Astrocyte of the cerebellum (primary cell): ENCODE measurements at regions not wholly inside any gene's neighbourhood (a gene's known extent, or its start where the extent isn't known, plus 50 kb on each side); places are given as distances from the start of the nearest gene placed in this dataset.

Experiments
- DNase-seq: peaks from one replicate; pipeline ENCODE4 v3.0.0-alpha.2; 2011; ENCODE audit warnings: low read depth
- H3K4me3 ChIP-seq: 2 replicates; pipeline ENCODE4 v1.5.1; 2011; ENCODE audit warnings: mild to moderate bottlenecking, low read depth, low read length, moderate library complexity
- in situ Hi-C: cut with HindIII; loops from 2 replicates; pipeline ENCODE4 v1.10.0; 2017; ENCODE audit warnings: low sequenced_read_pairs
- TF ChIP-seq, protein P1 (sequence below): IDR thresholded peaks from 2 replicates; pipeline ENCODE4 v1.5.1; 2012; ENCODE audit warnings: low read length, low read depth, moderate library complexity, mild to moderate bottlenecking; ENCODE audit errors: missing control alignments

GRCh38 chr11:101306721-101307120 is 177.1 kb upstream of the PGR start:
- in situ Hi-C loops, result no loop called here
- TF ChIP-seq, protein P1, sequence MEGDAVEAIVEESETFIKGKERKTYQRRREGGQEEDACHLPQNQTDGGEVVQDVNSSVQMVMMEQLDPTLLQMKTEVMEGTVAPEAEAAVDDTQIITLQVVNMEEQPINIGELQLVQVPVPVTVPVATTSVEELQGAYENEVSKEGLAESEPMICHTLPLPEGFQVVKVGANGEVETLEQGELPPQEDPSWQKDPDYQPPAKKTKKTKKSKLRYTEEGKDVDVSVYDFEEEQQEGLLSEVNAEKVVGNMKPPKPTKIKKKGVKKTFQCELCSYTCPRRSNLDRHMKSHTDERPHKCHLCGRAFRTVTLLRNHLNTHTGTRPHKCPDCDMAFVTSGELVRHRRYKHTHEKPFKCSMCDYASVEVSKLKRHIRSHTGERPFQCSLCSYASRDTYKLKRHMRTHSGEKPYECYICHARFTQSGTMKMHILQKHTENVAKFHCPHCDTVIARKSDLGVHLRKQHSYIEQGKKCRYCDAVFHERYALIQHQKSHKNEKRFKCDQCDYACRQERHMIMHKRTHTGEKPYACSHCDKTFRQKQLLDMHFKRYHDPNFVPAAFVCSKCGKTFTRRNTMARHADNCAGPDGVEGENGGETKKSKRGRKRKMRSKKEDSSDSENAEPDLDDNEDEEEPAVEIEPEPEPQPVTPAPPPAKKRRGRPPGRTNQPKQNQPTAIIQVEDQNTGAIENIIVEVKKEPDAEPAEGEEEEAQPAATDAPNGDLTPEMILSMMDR, result no peak
- DNase-seq, result no peak
- no peak overlapping the region for H3K4me3 ChIP-seq

DNA sequence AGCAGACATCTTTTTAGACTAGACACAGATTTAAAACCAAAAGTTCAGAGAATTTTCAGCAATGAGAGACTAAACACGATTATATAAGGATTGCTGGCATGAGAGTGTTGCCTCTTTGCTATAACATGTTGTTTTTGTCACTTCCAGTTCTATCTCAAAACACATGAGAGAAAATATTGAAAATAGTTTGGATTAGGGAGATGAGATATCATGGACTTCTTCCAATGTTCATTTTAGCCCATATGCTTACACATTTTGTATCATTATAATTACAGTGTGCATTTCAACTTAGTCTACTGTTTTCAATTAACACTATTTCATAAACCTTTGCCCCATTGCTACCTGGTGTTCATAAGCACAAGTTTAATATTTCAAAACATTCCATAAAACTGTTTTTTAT is 175.9 kb upstream of the PGR start:
- DNase-seq, result no peak
- TF ChIP-seq, protein P1, result no peak
- in situ Hi-C loops, result no loop called here
- no peak overlapping the region for H3K4me3 ChIP-seq

- TF ChIP-seq, protein P1, result no peak
- DNase-seq, result no peak
- H3K4me3 ChIP-seq, result no peak overlapping the region
- in situ Hi-C loops, result no loop called here
Observed at GRCh38 chr11:101299210-101299609, 169.6 kb upstream of the PGR start.

GRCh38 chr11:101296896-101297295 is 167.3 kb upstream of the PGR start:
- H3K4me3 ChIP-seq, result no peak overlapping the region
- no peak for DNase-seq
- in situ Hi-C loops, result no loop called here
- TF ChIP-seq, protein P1, result no peak

GRCh38 chr11:101292661-101293240 is 163.1 kb upstream of the PGR start:
- TF ChIP-seq, protein P1, result no peak
- in situ Hi-C loops, result no loop called here

GRCh38 chr11:101291279-101291678 is 161.7 kb upstream of the PGR start:
- TF ChIP-seq, protein P1, result no peak
- DNase-seq, result no peak
- H3K4me3 ChIP-seq, result no peak overlapping the region
- in situ Hi-C loops, result no loop called here

More at GRCh38 chr11:101292661-101293240, 163.1 kb upstream of the PGR start:
- DNase-seq, result no peak
- no peak overlapping the region for H3K4me3 ChIP-seq
